Suprapubic skin (tissue), 4 donors: ENCODE measurements at regions not wholly inside any gene's neighbourhood (a gene's known extent, or its start where the extent isn't known, plus 50 kb on each side); places are given as distances from the start of the nearest gene placed in this dataset.

Experiments
- DNase-seq, 2 donors: peaks; one replicate each; pipeline ENCODE4 v3.0.0-alpha.2; 2019; ENCODE audit warnings: low spot score in 2 of 2
- H3K27ac ChIP-seq: fragments of 200-600 bp; sonication (generic); one replicate; pipeline ENCODE4 v1.5.1; 2019
- H3K27me3 ChIP-seq: fragments of 200-600 bp; sonication (generic); one replicate; pipeline ENCODE4 v1.5.1; 2019
- H3K36me3 ChIP-seq: fragments of 200-600 bp; sonication (generic); one replicate; pipeline ENCODE4 v1.5.1; 2019
- H3K4me1 ChIP-seq: fragments of 200-600 bp; sonication (generic); one replicate; pipeline ENCODE4 v1.5.1; 2019
- H3K4me3 ChIP-seq: fragments of 200-600 bp; sonication (generic); one replicate; pipeline ENCODE4 v1.5.1; 2019; ENCODE audit warnings: mild to moderate bottlenecking
- H3K9me3 ChIP-seq: fragments of 200-600 bp; sonication (generic); one replicate; pipeline ENCODE4 v1.5.1; 2019
- EP300 ChIP-seq: sonication (generic); formaldehyde crosslinking; IDR thresholded peaks from one replicate; pipeline ENCODE4 v1.6.1; 2017; ENCODE audit warnings: antibody characterized with exemption
- POLR2A ChIP-seq, 2 donors: fragments of 450-650 bp; IDR thresholded peaks; one replicate each; pipeline ENCODE4 v1.6.1; 2017; ENCODE audit warnings: antibody characterized with exemption in 2 of 2, mild to moderate bottlenecking in 2 of 2, moderate library complexity in 2 of 2
- POLR2AphosphoS5 ChIP-seq, 3 donors: sonication (generic); formaldehyde crosslinking; IDR thresholded peaks; one replicate each; pipeline ENCODE4 v1.6.1; 2017; ENCODE audit warnings: antibody characterized with exemption in 3 of 3
- WGBS: methylation state at CpG from one replicate; pipeline ENCODE4 v1.1.5; 2018; 5-methylcytosine and 5-hydroxymethylcytosine counted together
- TF ChIP-seq, protein P1 (sequence below), 2 donors: fragments of 200-600 bp in 1 of 2; fragments of 450-650 bp in 1 of 2; sonication (generic) in 1 of 2; IDR thresholded peaks; one replicate each; pipeline ENCODE4 v1.5.1; 2016 to 2019; ENCODE audit warnings: antibody characterized with exemption in 2 of 2, mild to moderate bottlenecking in 1 of 2, moderate library complexity in 1 of 2

DNA sequence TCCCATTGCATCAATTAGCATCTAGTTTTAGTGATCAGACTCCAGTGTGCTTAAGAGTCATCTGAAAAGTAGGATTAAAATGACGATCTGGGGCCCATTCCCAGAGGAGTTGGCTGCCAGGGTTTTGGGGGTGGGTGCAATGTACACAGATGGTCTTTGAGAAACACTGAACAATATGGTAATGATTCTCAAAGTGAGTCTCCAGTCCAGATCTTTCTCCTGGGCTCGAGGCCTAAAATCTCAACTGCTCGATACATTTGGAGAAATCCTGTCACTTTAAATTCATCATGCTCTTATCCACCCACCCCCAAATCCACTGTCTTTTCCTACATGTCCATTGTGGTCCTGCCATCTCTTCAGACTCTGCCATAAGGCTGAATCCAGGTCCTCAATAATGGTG lies 80.7 kb upstream of the MYLIP start:
- Histone ChIP-seq H3K27me3 (no peaks in the 10 kb centered on the region), H3K36me3 (no peaks in the 10 kb centered on the region), H3K27ac (no peak overlapping the region), H3K9me3 (no peaks in the 10 kb centered on the region), H3K4me1 (peaks cover 26% of the 10 kb centered on the region), H3K4me3 (no peak overlapping the region)
- DNase-seq, result no peak
- WGBS, result 88% methylated on average over 3 of the region's 3 CpGs
- TF ChIP-seq POLR2A (IDR thresholded peaks at IDR 0.05) (no peak), EP300 (no peak), POLR2AphosphoS5 (IDR thresholded peaks at IDR 0.05) (no peak)

DNA sequence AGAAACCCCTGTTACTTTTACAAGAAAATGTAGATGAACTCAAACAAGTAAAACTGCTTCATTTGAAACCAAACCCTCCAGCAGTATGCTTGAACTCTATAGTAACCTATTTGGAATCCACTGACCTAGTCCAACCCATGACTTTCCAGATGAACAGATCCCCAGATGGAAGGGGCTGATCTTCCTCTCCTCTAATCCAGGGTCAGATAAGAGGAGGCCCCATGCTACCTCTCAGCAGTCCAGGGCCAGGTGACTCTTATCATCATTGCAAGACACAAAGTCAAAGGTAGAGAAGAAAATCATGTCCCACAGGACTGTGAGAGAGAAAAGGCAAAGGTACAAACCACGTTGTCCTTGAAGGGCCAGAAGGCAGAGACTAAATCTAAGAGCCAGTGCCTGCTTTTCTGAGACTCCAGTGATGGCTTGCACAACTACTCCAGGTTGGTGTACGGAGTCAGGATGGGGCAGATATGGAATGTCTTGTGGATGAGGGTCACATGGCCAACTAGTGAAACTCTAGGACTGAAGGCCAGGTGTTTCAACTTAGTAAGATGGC lies 81.4 kb upstream of the MYLIP start:
- TF ChIP-seq POLR2A (IDR thresholded peaks at IDR 0.05) (no peak), POLR2AphosphoS5 (IDR thresholded peaks at IDR 0.05) (no peak), EP300 (no peak)
- TF ChIP-seq, protein P1, sequence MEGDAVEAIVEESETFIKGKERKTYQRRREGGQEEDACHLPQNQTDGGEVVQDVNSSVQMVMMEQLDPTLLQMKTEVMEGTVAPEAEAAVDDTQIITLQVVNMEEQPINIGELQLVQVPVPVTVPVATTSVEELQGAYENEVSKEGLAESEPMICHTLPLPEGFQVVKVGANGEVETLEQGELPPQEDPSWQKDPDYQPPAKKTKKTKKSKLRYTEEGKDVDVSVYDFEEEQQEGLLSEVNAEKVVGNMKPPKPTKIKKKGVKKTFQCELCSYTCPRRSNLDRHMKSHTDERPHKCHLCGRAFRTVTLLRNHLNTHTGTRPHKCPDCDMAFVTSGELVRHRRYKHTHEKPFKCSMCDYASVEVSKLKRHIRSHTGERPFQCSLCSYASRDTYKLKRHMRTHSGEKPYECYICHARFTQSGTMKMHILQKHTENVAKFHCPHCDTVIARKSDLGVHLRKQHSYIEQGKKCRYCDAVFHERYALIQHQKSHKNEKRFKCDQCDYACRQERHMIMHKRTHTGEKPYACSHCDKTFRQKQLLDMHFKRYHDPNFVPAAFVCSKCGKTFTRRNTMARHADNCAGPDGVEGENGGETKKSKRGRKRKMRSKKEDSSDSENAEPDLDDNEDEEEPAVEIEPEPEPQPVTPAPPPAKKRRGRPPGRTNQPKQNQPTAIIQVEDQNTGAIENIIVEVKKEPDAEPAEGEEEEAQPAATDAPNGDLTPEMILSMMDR (IDR thresholded peaks at IDR 0.05), result no peak

DNA sequence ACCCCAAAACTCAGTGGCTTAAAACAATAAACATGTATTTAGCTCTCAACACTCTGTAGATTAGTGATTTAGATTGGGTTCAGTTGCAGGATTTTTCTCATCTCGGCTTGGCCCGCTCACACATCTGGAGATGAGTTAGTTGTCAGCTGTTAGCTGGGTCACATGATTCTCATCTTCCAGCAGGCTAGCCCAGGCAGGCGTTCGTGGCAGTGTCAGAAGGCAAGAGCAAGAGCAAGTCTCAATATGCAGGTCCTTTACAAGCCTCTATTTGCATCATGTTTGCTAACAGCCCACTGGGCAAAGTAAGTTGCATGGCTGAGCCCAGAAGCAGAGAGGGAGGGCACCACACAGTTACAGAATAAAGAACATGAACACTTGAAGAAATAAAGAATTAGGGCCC lies 83.6 kb upstream of the MYLIP start:
- Histone ChIP-seq H3K27me3 (no peaks in the 10 kb centered on the region), H3K9me3 (no peaks in the 10 kb centered on the region), H3K4me1 (peaks cover 28% of the 10 kb centered on the region), H3K36me3 (no peaks in the 10 kb centered on the region), H3K4me3 (no peak overlapping the region), H3K27ac (no peak overlapping the region)
- 27% methylated on average over 4 of the region's 4 CpGs for WGBS
- no peak for DNase-seq
- TF ChIP-seq POLR2A (IDR thresholded peaks at IDR 0.05) (no peak), POLR2AphosphoS5 (IDR thresholded peaks at IDR 0.05) (no peak), EP300 (no peak)
- TF ChIP-seq, protein P1 (IDR thresholded peaks at IDR 0.05), result no peak

More for the DNA sequence above, 81.4 kb upstream of the MYLIP start:
- no peaks in the 10 kb centered on the region for H3K27me3 ChIP-seq
- H3K4me3 ChIP-seq, result no peak overlapping the region
- WGBS, result 81% methylated on average over 2 of the region's 2 CpGs
- no peak for DNase-seq
- no peaks in the 10 kb centered on the region for H3K9me3 ChIP-seq
- H3K36me3 ChIP-seq, result no peaks in the 10 kb centered on the region
- H3K27ac ChIP-seq, result no peak overlapping the region
- peaks cover 28% of the 10 kb centered on the region for H3K4me1 ChIP-seq

DNA sequence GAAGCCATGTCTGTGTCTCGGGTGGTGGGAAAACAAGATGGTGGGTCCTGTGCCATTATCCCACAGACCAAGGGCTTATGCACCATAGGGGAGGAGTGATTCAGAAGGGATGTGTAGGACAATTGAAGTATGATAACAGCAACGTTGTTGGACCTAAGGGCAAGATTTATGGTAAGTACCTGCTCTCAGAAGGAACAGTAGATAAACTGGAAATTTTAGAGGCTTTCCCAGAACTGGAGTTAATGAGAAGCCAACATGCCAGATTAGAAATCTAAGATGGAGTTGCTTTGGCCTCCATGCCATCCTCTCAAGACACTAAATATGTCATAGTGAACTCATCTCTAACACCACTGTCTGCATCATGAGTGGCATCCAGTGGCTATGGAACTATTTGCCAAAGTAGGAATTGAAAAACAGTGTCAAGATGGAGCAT lies 84.7 kb upstream of the MYLIP start:
- no peak overlapping the region for H3K27ac ChIP-seq
- no peaks in the 10 kb centered on the region for H3K27me3 ChIP-seq
- TF ChIP-seq POLR2AphosphoS5 (IDR thresholded peaks at IDR 0.05) (no peak), POLR2A (IDR thresholded peaks at IDR 0.05) (no peak), EP300 (no peak)
- TF ChIP-seq, protein P1 (IDR thresholded peaks at IDR 0.05), result no peak
- no peak for DNase-seq
- no peaks in the 10 kb centered on the region for H3K36me3 ChIP-seq
- no peak overlapping the region for H3K4me3 ChIP-seq
- 56% methylated on average over 2 of the region's 2 CpGs for WGBS
- H3K4me1 ChIP-seq, result peaks cover 27% of the 10 kb centered on the region
- no peaks in the 10 kb centered on the region for H3K9me3 ChIP-seq

DNA sequence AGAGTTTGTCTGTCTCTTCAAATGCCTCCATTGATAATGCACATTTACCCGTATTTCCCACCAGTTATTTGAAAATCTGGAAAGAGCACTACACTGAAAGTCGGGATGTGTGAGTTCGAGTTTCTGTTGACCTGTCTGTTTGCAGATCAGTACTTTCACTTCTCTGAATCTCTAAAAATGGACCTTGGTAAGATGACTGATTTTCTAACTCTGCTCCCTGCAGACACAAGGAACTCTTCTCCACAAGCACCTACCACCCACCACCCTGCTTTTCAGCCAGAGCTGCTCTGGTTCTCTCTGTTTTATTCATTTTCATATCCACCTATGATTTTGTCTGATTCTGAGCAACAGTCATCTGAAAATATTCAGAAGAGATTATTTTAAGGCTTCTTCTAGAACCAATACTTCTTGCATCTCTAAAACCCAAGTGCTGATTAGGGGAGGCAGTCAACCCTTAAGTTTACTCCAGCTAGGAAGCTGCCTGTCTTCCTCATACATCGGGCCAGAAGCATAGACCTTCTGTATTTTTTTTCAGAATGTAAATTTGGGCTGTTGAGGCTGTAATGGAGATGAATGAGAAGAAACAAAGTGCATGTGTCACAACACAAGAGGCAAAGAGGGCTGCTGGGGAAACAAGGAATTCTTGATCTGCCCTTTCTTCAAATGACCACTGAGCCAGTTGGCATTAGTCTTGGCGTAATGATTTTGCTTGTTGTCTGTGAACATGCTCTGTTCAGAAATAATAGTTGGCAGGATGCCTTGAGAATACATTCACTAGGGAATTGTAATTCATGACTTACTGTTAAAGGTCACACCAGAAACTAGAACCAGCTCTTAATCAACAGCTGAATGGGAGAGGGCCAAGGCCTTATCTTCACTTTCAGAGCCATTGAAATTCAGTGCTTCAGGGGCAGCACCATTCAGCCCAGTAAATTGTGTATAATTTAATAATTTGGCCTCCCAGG lies 85.4 kb upstream of the MYLIP start:
- Histone ChIP-seq H3K27ac (no peak overlapping the region), H3K9me3 (no peaks in the 10 kb centered on the region), H3K27me3 (no peaks in the 10 kb centered on the region), H3K4me3 (no peak overlapping the region), H3K36me3 (no peaks in the 10 kb centered on the region), H3K4me1 (peaks cover 23% of the 10 kb centered on the region)
- DNase-seq, result no peak
- 84% methylated on average over 5 of the region's 5 CpGs for WGBS
- TF ChIP-seq EP300, result no peak
- TF ChIP-seq, protein P1 (IDR thresholded peaks at IDR 0.05), result no peak
